Uterus (tissue), 2 donors: ENCODE measurements at regions not wholly inside any gene's neighbourhood (a gene's known extent, or its start where the extent isn't known, plus 50 kb on each side); places are given as distances from the start of the nearest gene placed in this dataset.

Experiments
- CTCF ChIP-seq, 4 experiments: fragments of 200-600 bp in 2 of 4; fragments of 450-650 bp in 2 of 4; sonication (generic) in 2 of 4; IDR thresholded peaks; one replicate each; pipeline ENCODE4 v1.5.1; 2016 to 2019; ENCODE audit warnings: antibody characterized with exemption in 4 of 4, mild to moderate bottlenecking in 2 of 4, moderate library complexity in 1 of 4
- POLR2A ChIP-seq, 2 donors: fragments of 450-650 bp; IDR thresholded peaks; one replicate each; pipeline ENCODE4 v1.6.1; 2016; ENCODE audit warnings: antibody characterized with exemption in 2 of 2, mild to moderate bottlenecking in 1 of 2, moderate library complexity in 1 of 2

- TF ChIP-seq CTCF (IDR thresholded peaks at IDR 0.05) (no peak), POLR2A (IDR thresholded peaks at IDR 0.05) (no peak)
Measured at GRCh38 chr5:29715167-29715566, 1478.3 kb upstream of the CDH6 start.
